HCT116 (cell line): ENCODE measurements at regions not wholly inside any gene's neighbourhood (a gene's known extent, or its start where the extent isn't known, plus 50 kb on each side); places are given as distances from the start of the nearest gene placed in this dataset.

Experiments
- ATAC-seq: fragments of 200-7000 bp; cut with Tn5 transposase; 2 replicates; pipeline ENCODE4 v1.9.1; 2020; ENCODE audit warnings: mild to moderate bottlenecking, moderate library complexity
- BruUV-seq: library from RNA; stranded (reverse); fragments of 400-500 nt; replicated peaks from 2 replicates; lab custom pipeline; 2021; lab: Mats Ljungman, UMichigan
- CTCF ChIA-PET: fragments of 300-600 bp; sonication (Branson Sonifier 250); formaldehyde crosslinking; loops from one replicate; lab custom pipeline; 2021; ENCODE audit warnings: antibody characterized with exemption; lab: Charles Lee
- POLR2A ChIA-PET: fragments of 300-600, 350-600 bp; sonication (Branson Sonifier 250); formaldehyde crosslinking; loops from one replicate; lab custom pipeline; 2021; ENCODE audit warnings: antibody characterized with exemption; lab: Charles Lee
- RAD21 ChIA-PET, 2 experiments: fragments of 300-600 bp; sonication (Branson Sonifier 250); formaldehyde crosslinking; loops; one replicate each; lab custom pipeline; 2023; ENCODE audit warnings: low total read pairs in 2 of 2; ENCODE audit not compliant: uncharacterized antibody in 2 of 2, unreplicated experiment in 2 of 2, low non-redundant PET in 1 of 2; lab: Charles Lee
- DNase-seq: peaks from one replicate; pipeline ENCODE4 v3.0.0-alpha.2; 2010; ENCODE audit warnings: low read depth, low spot score
- H2AFZ ChIP-seq: fragments of 200-600 bp; shearing (Covaris generic), sonication (generic); 2 replicates; pipeline ENCODE4 v1.6.1; 2017; ENCODE audit warnings: low read depth, mixed run types, mixed read lengths, antibody characterized with exemption, low read length; ENCODE audit not compliant: poor library complexity, severe bottlenecking
- H3K27ac ChIP-seq: 2 replicates; pipeline ENCODE4 v1.5.1; 2012; ENCODE audit warnings: low read depth, low read length
- H3K27me3 ChIP-seq: fragments of 200-600 bp; sonication (generic); 2 replicates; pipeline ENCODE4 v1.6.1; 2016; ENCODE audit warnings: mixed run types, low read length, mixed read lengths; ENCODE audit not compliant: insufficient read depth
- H3K36me3 ChIP-seq, 2 experiments: fragments of 200-500 bp in 1 of 2; fragments of 200-600 bp in 1 of 2; sonication (Bioruptor generic) in 1 of 2; sonication (generic) in 1 of 2; 2 replicates each; pipeline versions ENCODE4 v1.5.1 to v1.6.1; 2014 to 2016; ENCODE audit warnings: low read length in 2 of 2, inconsistent platforms in 1 of 2, mixed read lengths in 1 of 2, mixed run types in 1 of 2; ENCODE audit not compliant: insufficient read depth in 2 of 2, control insufficient read depth in 1 of 2
- H3K4me1 ChIP-seq, 2 experiments: fragments of 200-600 bp in 1 of 2; sonication (generic) in 1 of 2; 2 replicates each; pipeline versions ENCODE4 v1.5.1 to v1.6.1; 2012 to 2017; ENCODE audit warnings: low read length in 2 of 2, inconsistent platforms in 1 of 2, mild to moderate bottlenecking in 1 of 2, mixed read lengths in 1 of 2, mixed run types in 1 of 2, moderate library complexity in 1 of 2; ENCODE audit not compliant: insufficient read depth in 2 of 2, control insufficient read depth in 1 of 2
- H3K4me2 ChIP-seq: fragments of 200-600 bp; sonication (generic); 2 replicates; pipeline ENCODE4 v1.6.1; 2017; ENCODE audit warnings: mixed run types, low read length, mixed read lengths
- H3K4me3 ChIP-seq, 2 experiments: fragments of 200-600 bp in 1 of 2; sonication (generic) in 1 of 2; replicated peaks in 1 of 2; 2 replicates each; pipeline ENCODE4 v1.5.1; 2011 to 2016; ENCODE audit warnings: low read length in 2 of 2, control low read depth in 1 of 2, low read depth in 1 of 2, mild to moderate bottlenecking in 1 of 2, mixed read lengths in 1 of 2, mixed run types in 1 of 2
- H3K79me2 ChIP-seq: fragments of 200-600 bp; sonication (generic); 2 replicates; pipeline ENCODE4 v1.6.1; 2017; ENCODE audit warnings: mild to moderate bottlenecking, mixed run types, low read length, moderate library complexity, mixed read lengths; ENCODE audit not compliant: insufficient read depth
- H3K9ac ChIP-seq: fragments of 200-600 bp; sonication (generic); 2 replicates; pipeline ENCODE4 v1.6.1; 2016; ENCODE audit warnings: low read length, mixed read lengths
- H3K9me2 ChIP-seq: fragments of 200-600 bp; sonication (generic), shearing (Covaris generic); 2 replicates; pipeline ENCODE4 v1.6.1; 2017; ENCODE audit warnings: mixed run types, mild to moderate bottlenecking, moderate library complexity; ENCODE audit not compliant: insufficient read depth
- H3K9me3 ChIP-seq, 2 experiments: fragments of 200-500 bp in 1 of 2; fragments of 200-600 bp in 1 of 2; sonication (Bioruptor generic) in 1 of 2; sonication (generic) in 1 of 2; 2 replicates each; pipeline ENCODE4 v1.6.1; 2014 to 2017; ENCODE audit warnings: low read length in 2 of 2, mixed read lengths in 2 of 2, inconsistent platforms in 1 of 2, low read depth in 1 of 2, mild to moderate bottlenecking in 1 of 2, mixed run types in 1 of 2, moderate library complexity in 1 of 2; ENCODE audit not compliant: control insufficient read depth in 1 of 2, insufficient read depth in 1 of 2
- H4K20me1 ChIP-seq: fragments of 200-600 bp; sonication (generic), shearing (Covaris generic); 2 replicates; pipeline ENCODE4 v1.6.1; 2017; ENCODE audit warnings: mixed run types, mild to moderate bottlenecking, moderate library complexity; ENCODE audit not compliant: insufficient read depth
- ATF3 ChIP-seq: IDR thresholded peaks from 2 replicates; pipeline ENCODE4 v1.6.1; 2012
- CTCF ChIP-seq, 3 experiments: fragments of 200-600 bp in 1 of 3; sonication (generic) in 1 of 3; IDR thresholded peaks in 2 of 3; conservative IDR thresholded peaks in 1 of 3; 2 replicates each; pipeline ENCODE4 v1.5.1; 2012 to 2017; ENCODE audit warnings: low read depth in 2 of 3, low read length in 2 of 3, antibody characterized with exemption in 1 of 3, borderline replicate concordance in 1 of 3, control low read depth in 1 of 3, mild to moderate bottlenecking in 1 of 3, mixed read lengths in 1 of 3, mixed run types in 1 of 3, moderate library complexity in 1 of 3; ENCODE audit not compliant: insufficient read depth in 1 of 3
- ELF1 ChIP-seq: IDR thresholded peaks from 2 replicates; pipeline ENCODE4 v1.6.1; 2012; ENCODE audit warnings: low read depth, borderline replicate concordance
- EZH2 ChIP-seq: fragments of 200-600 bp; sonication (generic); IDR thresholded peaks from 2 replicates; pipeline ENCODE4 v1.6.1; 2017; ENCODE audit warnings: antibody characterized with exemption, mixed run types
- POLR2A ChIP-seq: IDR thresholded peaks from 2 replicates; pipeline ENCODE4 v1.7.0; 2011; ENCODE audit warnings: borderline replicate concordance; ENCODE audit not compliant: insufficient read depth, insufficient read length; ENCODE audit errors: extremely low read depth
- POLR2AphosphoS5 ChIP-seq: IDR thresholded peaks from 2 replicates; pipeline ENCODE4 v1.6.1; 2011; ENCODE audit warnings: mild to moderate bottlenecking, low read depth, low read length, moderate library complexity
- RAD21 ChIP-seq: IDR thresholded peaks from 2 replicates; pipeline ENCODE4 v1.6.1; 2012; ENCODE audit warnings: low read depth, mild to moderate bottlenecking
- REST ChIP-seq: IDR thresholded peaks from 2 replicates; pipeline ENCODE4 v1.6.1; 2012; ENCODE audit warnings: low read depth
- SRF ChIP-seq: IDR thresholded peaks from 2 replicates; pipeline ENCODE4 v1.6.1; 2012; ENCODE audit warnings: low read depth
- TCF7L2 ChIP-seq: IDR thresholded peaks from 2 replicates; pipeline ENCODE4 v1.7.0; 2011; ENCODE audit warnings: borderline replicate concordance, inconsistent platforms; ENCODE audit not compliant: insufficient read depth, insufficient read length; ENCODE audit errors: extremely low read depth
- ZFX ChIP-seq: fragments of 450-650 bp; IDR thresholded peaks from 2 replicates; pipeline ENCODE4 v1.6.1; 2017
- ZNF274 ChIP-seq: fragments of 200-500 bp; sonication (Bioruptor generic); IDR thresholded peaks from 2 replicates; pipeline ENCODE4 v1.6.1; 2014; ENCODE audit warnings: mild to moderate bottlenecking, low read depth, low read length, inconsistent platforms
- intact Hi-C: fragments of 100-400 bp; cut with micrococcal nuclease; formaldehyde crosslinking; loops from 2 replicates; pipeline ENCODE4 v1.10.0; 2022

GRCh38 chr2:129623783-129624182 is 355.7 kb upstream of the RAB6C start:
- Histone ChIP-seq H3K4me3 (no peak overlapping the region), H3K27me3 (peaks cover 45% of the 10 kb centered on the region), H2AFZ (no peak overlapping the region), H3K9me2 (no peaks in the 10 kb centered on the region), H3K9ac (no peak overlapping the region), H3K27ac (no peak overlapping the region), H3K36me3 (no peaks in the 10 kb centered on the region), H3K4me1 (no peaks in the 10 kb centered on the region), H3K9me3 (no peaks in the 10 kb centered on the region), H3K79me2 (no peaks in the 10 kb centered on the region)
- no peak for DNase-seq
- intact Hi-C loops: no loop called here
- CTCF ChIA-PET: no interaction called here
- POLR2A ChIA-PET: no interaction called here
- TF ChIP-seq ATF3 (no peak), POLR2A (no peak), ZNF274 (no peak), POLR2AphosphoS5 (no peak), ELF1 (no peak), EZH2 (no peak), REST (no peak), RAD21 (no peak), CTCF (IDR thresholded peaks at IDR 0.05 in 2 of 3, conservative IDR thresholded peaks at IDR 0.05 in 1 of 3; ENCODE audit: borderline replicate concordance in 1 of 3, insufficient read depth in 1 of 3, low read depth in 2 of 3, low read length in 2 of 3) (no peak), ZFX (no peak), TCF7L2 (no peak), SRF (no peak)
- TF ChIP-seq, all 23 proteins: peak for 0
- Histone ChIP-seq H3K4me2 (no peak overlapping the region), H4K20me1 (no peaks in the 10 kb centered on the region)
- RAD21 ChIA-PET: no interaction called here
- no peak for ATAC-seq
- no TSS peak for BruUV-seq
